AG04449 (cell line): ENCODE measurements at regions not wholly inside any gene's neighbourhood (a gene's known extent, or its start where the extent isn't known, plus 50 kb on each side); places are given as distances from the start of the nearest gene placed in this dataset.

ENCODE experiments used
- CTCF ChIA-PET: fragments of 350-600 bp; formaldehyde crosslinking; extraction: SDS; loops from one replicate; lab custom pipeline; 2021; ENCODE audit warnings: antibody characterized with exemption; lab: Yijun Ruan, JAX
- POLR2A ChIA-PET: fragments of 400-600, 350-600 bp; formaldehyde crosslinking; extraction: SDS; loops from one replicate; lab custom pipeline; 2020; ENCODE audit warnings: antibody characterized with exemption, inconsistent platforms; lab: Yijun Ruan, JAX
- DNase-seq: peaks from one replicate; pipeline ENCODE4 v3.0.0-alpha.2; 2010; ENCODE audit warnings: low read depth, low spot score
- H3K4me3 ChIP-seq: 2 replicates; pipeline ENCODE4 v1.5.1; 2011; ENCODE audit warnings: low read depth, mild to moderate bottlenecking, control low read depth, low read length
- CTCF ChIP-seq: IDR thresholded peaks from one replicate; pipeline ENCODE4 v1.5.1; 2011; ENCODE audit warnings: mild to moderate bottlenecking, moderate library complexity, low read length, control low read depth, inconsistent platforms; ENCODE audit not compliant: insufficient read depth; ENCODE audit errors: missing control alignments

- H3K4me3 ChIP-seq = no peak overlapping the region
- DNase-seq = no peak
These were observed 397.0 kb downstream of the GPAT3 start for GRCh38 chr4:83932750-83933391.

GRCh38 chr4:83931659-83932438, 395.9 kb downstream of the GPAT3 start:
- CTCF ChIA-PET = interaction anchor here (2.7 kb wide), 1 partner anchor 161 kb away, joined by 8 read pairs; no protein-coding TSS in a partner anchor
- no peak for TF ChIP-seq CTCF
- no peak overlapping the region for H3K4me3 ChIP-seq
- POLR2A ChIA-PET = no interaction called here
- no peak for DNase-seq

More at GRCh38 chr4:83932750-83933391, 397.0 kb downstream of the GPAT3 start:
- ChIA-PET POLR2A (no interaction called here), CTCF (interaction anchor here (2.7 kb wide), 1 partner anchor 162 kb away, joined by 8 read pairs; no protein-coding TSS in a partner anchor)
- no peak for TF ChIP-seq CTCF

GRCh38 chr4:83929550-83929949, 393.6 kb downstream of the GPAT3 start:
- no peak overlapping the region for H3K4me3 ChIP-seq
- DNase-seq = no peak
- POLR2A ChIA-PET = no interaction called here
- TF ChIP-seq CTCF = no peak
- CTCF ChIA-PET = no interaction called here

GRCh38 chr4:83926950-83927349, 391.0 kb downstream of the GPAT3 start:
- TF ChIP-seq CTCF = no peak
- ChIA-PET POLR2A (no interaction called here), CTCF (interaction anchor here (1.3 kb wide), 1 partner anchor 156 kb away, joined by 4 read pairs; no protein-coding TSS in a partner anchor)
- no peak overlapping the region for H3K4me3 ChIP-seq
- DNase-seq = no peak

- DNase-seq = no peak
- ChIA-PET CTCF (interaction anchor here (0.8 kb wide), 1 partner anchor 17 kb away, joined by 3 read pairs; no protein-coding TSS in a partner anchor), POLR2A (no interaction called here)
- TF ChIP-seq CTCF = no peak
- H3K4me3 ChIP-seq = no peak overlapping the region
These were observed 387.4 kb downstream of the GPAT3 start for GRCh38 chr4:83923341-83923740.

GRCh38 chr4:83922402-83922801, 386.5 kb downstream of the GPAT3 start:
- CTCF ChIA-PET = no interaction called here
- no peak for DNase-seq

More at GRCh38 chr4:83922402-83922801, 386.5 kb downstream of the GPAT3 start:
- POLR2A ChIA-PET = no interaction called here
- no peak overlapping the region for H3K4me3 ChIP-seq
- TF ChIP-seq CTCF = no peak
